Left lung (tissue), 4 donors: ENCODE measurements at regions not wholly inside any gene's neighbourhood (a gene's known extent, or its start where the extent isn't known, plus 50 kb on each side); places are given as distances from the start of the nearest gene placed in this dataset.

Experiments
- ATAC-seq: fragments of 200-7000 bp; cut with Tn5 transposase; one replicate; pipeline ENCODE4 v1.9.1; 2020; ENCODE audit warnings: moderate library complexity
- DNase-seq, 4 donors: peaks; one replicate each; pipeline ENCODE4 v3.0.0-alpha.2; 2013 to 2020
- H3K27ac ChIP-seq, 2 donors: fragments of 200-600 bp; sonication (generic) in 1 of 2; one replicate each; pipeline versions ENCODE4 v1.5.0 to v1.8.0; 2020 to 2021
- H3K27me3 ChIP-seq, 2 donors: fragments of 200-600 bp; sonication (generic) in 1 of 2; one replicate each; pipeline versions ENCODE4 v1.5.0 to v1.8.0; 2020 to 2021
- H3K36me3 ChIP-seq, 2 donors: fragments of 200-600 bp; sonication (generic) in 1 of 2; one replicate each; pipeline versions ENCODE4 v1.5.0 to v1.8.0; 2020 to 2021
- H3K4me1 ChIP-seq, 2 donors: fragments of 200-600 bp; one replicate each; pipeline ENCODE4 v1.8.0; 2021
- H3K4me3 ChIP-seq, 2 donors: fragments of 200-600 bp; sonication (generic) in 1 of 2; one replicate each; pipeline versions ENCODE4 v1.5.0 to v1.8.0; 2020 to 2021; ENCODE audit warnings: mild to moderate bottlenecking in 1 of 2
- H3K9me3 ChIP-seq, 2 donors: fragments of 200-600 bp; sonication (generic) in 1 of 2; one replicate each; pipeline versions ENCODE4 v1.5.0 to v1.8.0; 2020 to 2021
- intact Hi-C, 2 donors: fragments of 100-400 bp; cut with DNase I; formaldehyde crosslinking; loops; one replicate each; pipeline versions ENCODE4 v1.11.2 to v1.14.2; 2022
- TF ChIP-seq, protein P1 (sequence below), 2 donors: fragments of 200-600 bp; sonication (generic) in 1 of 2; IDR thresholded peaks; one replicate each; pipeline versions ENCODE4 v1.5.0 to v1.8.0; 2021; ENCODE audit warnings: antibody characterized with exemption in 2 of 2
- donor health status: DM: no; HTN: yes; CAD: no.
- donor health status: DM: no; HTN: no; CAD: no.

DNA sequence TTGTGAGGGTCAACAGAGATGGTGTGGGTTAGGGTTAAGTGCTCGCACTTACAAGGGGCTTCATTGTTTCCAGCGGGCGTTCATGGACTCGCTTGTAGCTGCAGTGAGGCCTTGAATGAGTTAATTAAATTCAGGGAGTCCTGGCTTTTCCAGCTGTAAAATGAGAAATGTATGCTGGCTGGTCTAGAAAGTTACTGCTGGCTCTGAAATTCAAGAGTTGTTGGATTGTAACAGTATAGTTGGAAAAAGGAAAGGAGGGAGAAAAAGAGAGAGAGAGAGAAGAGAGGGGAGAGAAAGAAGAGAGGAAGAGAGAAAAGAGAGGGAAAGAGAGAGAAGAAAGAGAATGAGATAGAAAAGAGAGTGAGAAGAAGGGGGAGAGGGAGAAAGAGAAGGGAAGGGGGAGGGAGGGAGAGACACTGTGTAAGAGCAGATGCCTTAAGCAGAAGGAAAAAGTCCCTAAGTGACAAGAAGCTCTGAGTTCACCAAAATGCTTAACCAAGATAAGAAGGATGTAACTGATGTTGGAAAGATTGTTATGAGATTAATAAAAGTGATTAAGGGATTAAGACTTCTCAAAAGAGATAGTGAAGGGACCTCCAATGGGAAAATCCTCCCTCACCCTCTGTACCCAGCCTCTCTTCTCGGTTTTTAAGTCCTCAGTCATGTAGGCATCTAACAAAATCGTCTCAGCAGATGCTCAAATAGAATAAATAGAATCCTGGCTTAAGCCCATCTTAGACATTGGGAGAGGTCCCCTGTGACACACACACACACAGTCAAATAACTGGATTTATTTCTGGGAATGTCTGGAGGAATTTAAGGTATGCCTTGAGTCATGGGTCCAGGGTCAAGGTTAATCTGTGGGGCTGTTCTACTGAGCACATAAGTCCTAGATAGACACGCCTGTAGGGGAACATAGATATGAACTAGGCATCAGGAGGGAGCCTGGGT lies 477.9 kb downstream of the MIAT start:
- no peak for ATAC-seq
- TF ChIP-seq, protein P1, sequence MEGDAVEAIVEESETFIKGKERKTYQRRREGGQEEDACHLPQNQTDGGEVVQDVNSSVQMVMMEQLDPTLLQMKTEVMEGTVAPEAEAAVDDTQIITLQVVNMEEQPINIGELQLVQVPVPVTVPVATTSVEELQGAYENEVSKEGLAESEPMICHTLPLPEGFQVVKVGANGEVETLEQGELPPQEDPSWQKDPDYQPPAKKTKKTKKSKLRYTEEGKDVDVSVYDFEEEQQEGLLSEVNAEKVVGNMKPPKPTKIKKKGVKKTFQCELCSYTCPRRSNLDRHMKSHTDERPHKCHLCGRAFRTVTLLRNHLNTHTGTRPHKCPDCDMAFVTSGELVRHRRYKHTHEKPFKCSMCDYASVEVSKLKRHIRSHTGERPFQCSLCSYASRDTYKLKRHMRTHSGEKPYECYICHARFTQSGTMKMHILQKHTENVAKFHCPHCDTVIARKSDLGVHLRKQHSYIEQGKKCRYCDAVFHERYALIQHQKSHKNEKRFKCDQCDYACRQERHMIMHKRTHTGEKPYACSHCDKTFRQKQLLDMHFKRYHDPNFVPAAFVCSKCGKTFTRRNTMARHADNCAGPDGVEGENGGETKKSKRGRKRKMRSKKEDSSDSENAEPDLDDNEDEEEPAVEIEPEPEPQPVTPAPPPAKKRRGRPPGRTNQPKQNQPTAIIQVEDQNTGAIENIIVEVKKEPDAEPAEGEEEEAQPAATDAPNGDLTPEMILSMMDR (IDR thresholded peaks at IDR 0.05), result no peak
- intact Hi-C loops, result no loop called here

DNA sequence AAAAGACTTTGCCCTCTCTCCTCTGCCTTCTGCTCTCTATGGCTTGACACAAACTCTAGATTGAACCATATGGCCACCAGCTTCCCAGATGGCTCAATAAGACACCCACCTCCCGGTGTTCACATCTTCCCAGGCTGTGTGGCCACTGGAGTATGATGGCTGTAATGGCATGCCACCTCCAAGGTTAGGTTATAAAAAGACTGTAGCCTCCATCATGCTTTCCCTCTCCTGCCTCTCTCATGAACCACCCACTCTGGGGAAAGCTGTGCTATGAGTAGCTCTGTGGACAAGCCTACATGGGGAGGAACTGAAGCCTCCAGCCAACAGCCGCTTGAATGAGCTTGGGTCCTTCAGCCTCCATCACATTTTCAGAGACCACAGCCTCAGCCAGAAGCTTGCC lies 479.2 kb downstream of the MIAT start:
- Histone ChIP-seq H3K4me3 (no peak overlapping the region), H3K27me3 (peaks cover 0 to 26% of the 10 kb centered on the region in 2 donors), H3K4me1 (peaks cover 0 to 26% of the 10 kb centered on the region in 2 donors), H3K9me3 (peaks cover 0 to 12% of the 10 kb centered on the region in 2 donors), H3K36me3 (no peaks in the 10 kb centered on the region), H3K27ac (no peak overlapping the region)
- intact Hi-C loops, result no loop called here
- ATAC-seq, result no peak
- TF ChIP-seq, protein P1 (IDR thresholded peaks at IDR 0.05), result no peak
- DNase-seq, result no peak

More for the DNA sequence above, 477.9 kb downstream of the MIAT start:
- H3K27me3 ChIP-seq, result peaks cover 0 to 26% of the 10 kb centered on the region in 2 donors
- DNase-seq, result no peak
- no peak overlapping the region for H3K4me3 ChIP-seq
- peaks cover 0 to 12% of the 10 kb centered on the region in 2 donors for H3K9me3 ChIP-seq
- H3K36me3 ChIP-seq, result no peaks in the 10 kb centered on the region
- peaks cover 0 to 28% of the 10 kb centered on the region in 2 donors for H3K4me1 ChIP-seq
- H3K27ac ChIP-seq, result no peak overlapping the region

DNA sequence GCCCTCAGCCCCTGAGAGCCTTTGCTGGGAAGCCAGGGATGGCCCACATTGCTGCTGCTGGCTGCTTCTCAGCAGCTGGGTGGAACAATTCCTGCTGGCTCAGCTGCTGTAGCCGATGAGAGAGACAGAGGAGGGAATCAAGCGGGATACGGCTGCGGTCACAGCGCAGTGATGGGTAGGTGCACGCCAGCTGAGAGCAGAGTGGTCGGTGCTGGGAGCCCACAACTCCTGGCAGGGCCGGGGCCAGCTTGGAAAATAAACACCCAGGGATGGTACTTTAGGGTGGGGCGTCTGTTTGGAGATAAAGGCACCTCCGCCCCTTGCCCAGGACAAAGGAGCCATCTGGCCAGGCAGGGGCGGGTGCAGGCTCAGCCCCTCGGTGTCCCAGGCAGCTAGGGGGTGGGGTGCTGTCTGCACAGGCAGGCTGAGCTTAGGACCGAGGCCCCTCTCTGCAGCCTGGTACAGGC lies 480.5 kb downstream of the MIAT start:
- TF ChIP-seq, protein P1 (IDR thresholded peaks at IDR 0.05), result no peak
- intact Hi-C loops, result no loop called here
- H3K36me3 ChIP-seq, result no peaks in the 10 kb centered on the region
- H3K27me3 ChIP-seq, result peaks cover 0 to 29% of the 10 kb centered on the region in 2 donors
- ATAC-seq, result no peak
- H3K4me3 ChIP-seq, result no peak overlapping the region
- H3K27ac ChIP-seq, result no peak overlapping the region
- H3K9me3 ChIP-seq, result peaks cover 0 to 12% of the 10 kb centered on the region in 2 donors
- H3K4me1 ChIP-seq, result peaks cover 0 to 21% of the 10 kb centered on the region in 2 donors
- DNase-seq, result peak in 1 of 4 donors; percentile 59

DNA sequence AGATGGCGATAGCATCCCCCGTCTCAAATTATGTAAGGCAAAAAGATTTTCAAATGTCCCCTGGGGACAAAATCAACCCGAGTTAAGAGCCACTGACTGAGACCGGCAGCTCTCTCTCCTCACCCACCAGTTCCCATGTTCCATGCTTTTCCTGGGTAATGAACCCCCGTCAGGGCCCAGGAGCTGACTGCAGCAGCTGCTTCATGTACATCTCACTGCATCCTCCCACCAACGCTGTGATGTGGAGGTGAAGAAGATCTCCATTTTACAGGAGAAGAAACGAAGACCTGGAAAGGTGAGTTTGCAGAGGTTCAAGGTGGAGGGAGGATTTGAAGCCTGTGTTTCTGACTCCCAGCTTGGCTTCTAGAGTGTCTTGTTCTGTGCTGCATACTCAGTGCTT lies 481.1 kb downstream of the MIAT start:
- ATAC-seq (no peak), DNase-seq (no peak)
- Histone ChIP-seq H3K4me3 (no peak overlapping the region), H3K27me3 (peaks cover 0 to 31% of the 10 kb centered on the region in 2 donors), H3K9me3 (peaks cover 0 to 12% of the 10 kb centered on the region in 2 donors), H3K27ac (no peak overlapping the region), H3K36me3 (no peaks in the 10 kb centered on the region), H3K4me1 (peaks cover 0 to 15% of the 10 kb centered on the region in 2 donors)
- TF ChIP-seq, protein P1 (IDR thresholded peaks at IDR 0.05), result no peak
- intact Hi-C loops, result no loop called here

DNA sequence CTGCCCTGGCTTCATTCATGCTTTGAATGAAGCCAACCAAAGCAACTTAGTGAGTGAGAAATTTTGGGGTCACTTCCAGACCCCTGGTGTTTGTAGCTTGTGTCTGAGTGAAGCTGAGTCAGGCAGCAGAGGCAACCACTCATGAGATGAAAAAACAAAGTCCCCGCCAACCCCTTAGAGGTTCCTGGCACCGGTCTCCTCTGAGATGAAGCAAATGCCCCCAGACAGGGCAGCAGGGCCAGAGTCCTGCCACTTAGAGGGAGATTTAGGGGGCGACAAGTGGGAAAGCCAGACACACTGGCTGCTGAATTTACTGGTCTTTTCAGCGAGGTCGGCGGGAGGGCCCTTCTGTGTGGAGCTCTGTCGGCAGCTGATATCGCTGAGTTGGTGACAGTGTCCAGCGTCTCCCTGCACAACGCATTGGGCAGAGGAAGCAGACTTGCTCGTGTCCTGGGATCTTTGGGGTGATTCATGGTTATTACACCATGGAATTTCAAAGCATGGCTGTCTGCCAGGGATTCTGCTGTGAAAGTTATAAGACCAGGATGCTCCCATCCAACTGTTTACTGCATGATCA lies 482.6 kb downstream of the MIAT start:
- Histone ChIP-seq H3K27ac (no peak overlapping the region), H3K36me3 (no peaks in the 10 kb centered on the region), H3K4me1 (peaks cover 0 to 1% of the 10 kb centered on the region in 2 donors), H3K27me3 (peaks cover 0 to 20% of the 10 kb centered on the region in 2 donors), H3K4me3 (no peak overlapping the region), H3K9me3 (peaks cover 0 to 12% of the 10 kb centered on the region in 2 donors)
- ATAC-seq, result peak; percentile 22
- peak in 1 of 4 donors; percentile 49 for DNase-seq
- intact Hi-C loops, result no loop called here
- TF ChIP-seq, protein P1 (IDR thresholded peaks at IDR 0.05), result no peak
